GM19397 (cell line): ENCODE measurements at regions not wholly inside any gene's neighbourhood (a gene's known extent, or its start where the extent isn't known, plus 50 kb on each side); places are given as distances from the start of the nearest gene placed in this dataset.
"Not testable (repeated sequence)": the region's sequence is repeated elsewhere in the genome, so short reads cannot be mapped to it uniquely, and the experiment has no call there.

Experiments
- ATAC-seq: cut with Tn5 transposase; IDR thresholded peaks from one replicate; pipeline ENCODE4 v1.9.1; 2021; ENCODE audit warnings: mild to moderate bottlenecking, moderate library complexity; ENCODE audit not compliant: unreplicated experiment

DNA sequence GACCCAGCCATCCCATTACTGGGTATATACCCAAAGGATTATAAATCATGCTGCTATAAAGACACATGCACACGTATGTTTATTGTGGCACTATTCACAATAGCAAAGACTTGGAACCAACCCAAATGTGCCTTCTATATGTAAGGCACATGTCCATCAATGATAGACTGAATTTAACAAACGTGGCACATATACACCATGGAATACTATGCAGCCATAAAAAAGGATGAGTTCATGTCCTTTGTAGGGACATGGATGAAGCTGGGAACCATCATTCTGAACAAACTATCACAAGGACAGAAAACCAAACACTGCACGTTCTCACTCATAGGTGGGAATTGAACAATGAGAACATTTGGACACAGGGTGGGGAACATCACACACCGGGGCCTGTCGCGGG, 92.1 kb downstream of the TRIM27 start:
- not testable (repeated sequence) for ATAC-seq

DNA sequence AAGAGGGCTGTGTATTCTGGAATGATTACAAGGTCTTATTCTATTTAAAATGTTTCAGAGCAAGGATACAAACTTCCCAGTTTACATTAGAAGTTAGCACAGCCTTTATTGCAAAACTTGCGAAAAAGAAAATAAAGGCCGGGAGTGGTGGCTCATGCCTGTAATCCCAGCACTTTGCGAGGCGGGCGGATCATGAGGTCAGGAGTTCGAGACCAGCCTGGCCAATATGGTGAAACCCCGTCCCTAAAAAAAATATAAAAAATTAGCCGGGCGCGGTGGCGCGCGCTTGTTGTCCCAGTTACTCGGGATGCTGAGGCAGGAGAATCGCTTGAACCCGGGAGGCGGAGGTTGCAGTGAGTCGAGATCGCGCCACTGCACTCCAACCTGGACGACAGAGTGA, 87.1 kb downstream of the TRIM27 start:
- ATAC-seq: not testable (repeated sequence)

DNA sequence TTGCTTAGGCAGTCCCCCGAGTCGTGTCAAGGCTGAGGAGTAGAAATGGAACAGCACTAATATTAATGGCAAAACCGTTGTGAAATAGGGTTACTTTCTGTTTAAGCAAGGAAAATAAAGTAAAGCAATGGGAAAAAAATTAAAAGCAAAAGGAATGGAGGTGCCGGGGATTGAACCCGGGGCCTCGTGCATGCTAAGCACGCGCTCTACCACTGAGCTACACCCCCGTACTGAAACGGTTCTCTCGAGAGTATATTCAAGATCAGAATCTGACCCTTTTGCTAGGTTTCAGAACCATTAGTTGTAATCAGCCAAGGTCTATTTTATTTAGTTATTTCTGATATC, 85.5 kb downstream of the TRIM27 start:
- peak; percentile 57 for ATAC-seq

DNA sequence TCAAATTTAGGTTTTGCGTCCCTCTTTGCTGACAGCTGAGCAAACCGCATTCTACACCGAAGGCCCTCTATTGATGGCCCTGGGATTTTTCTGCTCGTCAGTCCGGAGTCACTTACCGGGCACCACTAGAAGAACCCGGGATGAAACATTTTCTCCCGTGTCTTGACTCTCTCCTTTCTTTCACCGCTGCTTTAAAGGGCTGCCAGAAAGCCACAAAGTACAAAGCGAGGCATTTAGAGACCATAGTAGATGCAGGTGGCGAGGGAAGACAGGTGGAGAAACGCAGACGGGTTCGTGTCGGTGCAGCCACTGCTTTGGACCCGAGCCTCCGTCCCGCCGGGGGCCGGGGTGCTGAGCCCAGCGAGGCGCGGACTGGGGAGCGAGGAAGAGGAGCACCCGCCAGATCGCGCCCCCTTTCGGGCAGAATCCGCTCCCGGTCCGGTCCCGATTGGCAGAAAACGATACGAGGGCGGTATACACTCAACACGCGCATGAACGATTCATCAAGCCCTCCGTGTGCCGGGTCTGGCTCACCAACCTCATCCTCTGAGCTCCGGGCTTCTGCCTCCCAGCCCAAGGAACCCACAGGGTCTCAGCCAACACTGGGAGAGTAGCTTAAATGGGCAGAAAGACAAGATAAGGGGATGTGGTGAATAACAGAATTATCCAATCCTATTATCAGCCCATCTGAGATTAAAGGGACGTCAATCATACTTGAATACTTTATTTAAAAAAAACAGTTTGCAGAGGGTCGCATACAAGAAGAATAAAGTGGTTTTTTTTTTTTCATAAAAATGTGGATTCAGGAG, 84.9 kb downstream of the TRIM27 start:
- peak; percentile 76 for ATAC-seq

DNA sequence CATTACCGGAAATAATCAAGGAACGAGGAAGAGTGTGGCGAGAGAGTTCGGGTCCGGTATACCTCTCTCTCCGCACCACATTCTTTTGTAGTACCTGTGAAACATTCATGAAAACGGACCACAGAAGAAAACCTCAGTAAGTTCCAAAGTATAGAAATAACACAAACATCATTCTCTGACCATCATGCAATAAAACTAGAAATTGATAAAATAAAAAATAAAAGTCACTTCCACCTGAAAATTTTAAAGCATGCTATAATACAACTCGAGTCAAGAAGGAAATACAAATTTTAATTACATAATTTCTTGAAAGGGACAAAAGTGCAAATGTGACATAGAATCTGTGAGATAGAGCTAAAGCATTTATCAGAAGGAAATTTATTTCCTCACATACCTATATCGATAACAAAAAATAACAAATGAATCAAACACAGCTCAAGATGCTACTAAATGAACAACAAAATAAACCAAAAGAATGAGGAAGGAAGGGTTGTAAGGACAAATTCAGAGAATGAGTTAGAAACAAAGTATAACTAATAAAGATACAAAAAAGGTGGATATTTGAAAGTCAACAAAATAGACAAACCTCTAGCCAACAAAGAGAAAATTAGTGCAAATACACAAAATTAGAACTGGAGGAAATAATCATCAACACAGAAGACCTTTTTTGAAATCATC, 84.2 kb downstream of the TRIM27 start:
- no peak for ATAC-seq

DNA sequence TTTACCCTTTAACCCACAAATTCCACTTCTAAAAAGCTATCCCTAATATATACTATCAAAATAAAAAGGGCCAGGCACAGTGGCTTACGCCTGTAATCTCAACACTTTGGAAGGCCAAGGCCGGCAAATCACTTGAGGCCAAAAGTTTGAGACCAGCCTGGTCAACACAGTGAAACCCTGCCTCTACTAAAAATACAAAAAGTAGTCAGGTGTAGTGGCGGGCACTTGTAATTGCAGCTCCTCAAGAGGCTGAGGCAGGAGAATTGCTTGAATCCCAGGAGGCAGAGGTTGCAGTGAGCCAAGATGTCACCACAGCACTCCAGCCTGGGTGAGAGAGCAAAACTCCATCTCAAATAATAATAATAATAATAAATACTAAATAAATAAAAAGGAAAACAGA, 82.5 kb downstream of the TRIM27 start:
- ATAC-seq: no peak

DNA sequence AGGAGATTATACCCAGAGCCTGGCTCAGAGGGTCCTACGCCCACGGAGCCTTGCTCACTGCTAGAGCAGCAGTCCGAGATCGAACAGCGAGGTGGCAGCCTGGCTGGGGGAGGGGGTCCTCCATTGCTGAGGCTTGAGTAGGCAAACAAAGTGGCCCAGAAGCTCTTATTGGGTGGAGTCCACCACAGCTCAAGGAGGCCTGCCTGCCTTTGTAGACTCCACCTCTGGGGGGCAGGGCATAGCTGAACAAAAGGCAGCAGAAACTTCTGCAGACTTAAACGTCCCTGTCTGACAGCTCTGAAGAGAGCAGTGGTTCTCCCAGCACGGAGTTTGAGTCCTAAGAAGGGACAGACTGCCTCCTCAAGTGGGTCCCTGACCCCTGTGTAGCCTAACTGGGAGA, 75.0 kb downstream of the TRIM27 start:
- ATAC-seq: not testable (repeated sequence)
